HG03354 (cell line): ENCODE measurements at regions not wholly inside any gene's neighbourhood (a gene's known extent, or its start where the extent isn't known, plus 50 kb on each side); places are given as distances from the start of the nearest gene placed in this dataset.
"Not testable (repeated sequence)": the region's sequence is repeated elsewhere in the genome, so short reads cannot be mapped to it uniquely, and the experiment has no call there.

Experiments used
- ATAC-seq: cut with Tn5 transposase; IDR thresholded peaks from one replicate; pipeline ENCODE4 v1.9.1; 2021; ENCODE audit warnings: mild to moderate bottlenecking; ENCODE audit not compliant: unreplicated experiment, poor library complexity, severe bottlenecking

DNA sequence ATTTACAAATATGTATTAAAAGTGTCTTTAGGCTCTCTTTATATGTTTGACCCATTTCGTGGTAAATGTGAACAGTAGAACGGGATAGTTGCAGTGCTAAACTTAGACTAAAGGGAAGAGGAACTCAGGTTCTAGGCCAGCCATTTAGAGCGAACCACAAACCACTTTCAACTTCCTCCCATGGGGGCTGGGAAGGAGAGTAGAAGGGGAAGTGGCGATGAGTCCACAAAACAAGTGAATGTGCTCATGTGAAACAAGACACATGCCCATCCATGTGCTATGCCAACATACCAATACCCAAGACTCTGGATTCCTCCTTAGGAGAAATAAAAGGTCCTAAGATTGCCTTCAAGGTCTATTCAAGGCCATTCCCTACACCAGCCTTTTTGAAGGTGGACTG, 940.4 kb upstream of the FOXG1 start:
- ATAC-seq = not testable (repeated sequence)

DNA sequence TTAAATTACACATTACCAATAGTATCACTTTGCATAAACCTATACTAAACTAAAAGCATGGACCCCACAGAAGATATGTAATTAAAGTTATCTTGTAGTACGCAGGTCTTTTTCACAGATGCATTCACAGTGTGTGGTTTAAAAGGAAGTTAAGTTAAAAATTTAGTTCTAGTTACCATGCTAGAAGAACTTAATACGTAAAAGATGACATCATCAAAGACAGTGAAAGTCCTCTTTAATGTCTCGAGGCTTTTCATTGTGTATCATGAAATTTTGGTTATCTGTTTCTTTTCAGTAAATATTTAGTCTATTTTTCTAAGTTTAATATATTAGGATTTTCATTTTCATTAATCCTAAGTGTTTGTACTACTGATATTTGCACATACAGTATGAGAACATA, 934.6 kb upstream of the FOXG1 start:
- ATAC-seq = not testable (repeated sequence)

DNA sequence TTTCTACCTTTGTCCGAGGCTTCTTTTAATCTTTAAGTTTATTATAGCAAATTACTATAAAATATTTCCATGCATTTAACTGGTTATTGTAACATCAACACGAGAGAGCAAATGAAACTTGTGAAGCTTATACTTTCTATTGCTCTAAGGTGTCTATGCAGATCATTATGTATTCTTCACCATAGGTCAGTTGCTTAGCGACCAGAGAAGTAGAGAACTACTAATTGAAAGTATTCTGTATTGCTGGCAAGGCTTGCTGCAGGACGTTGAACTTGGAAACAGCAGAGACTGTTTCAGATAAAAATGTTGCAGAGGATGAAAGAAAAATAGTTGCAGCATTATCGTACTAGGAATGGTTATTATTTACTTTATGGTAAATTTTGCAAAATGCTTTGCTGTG, 933.6 kb upstream of the FOXG1 start:
- not testable (repeated sequence) for ATAC-seq

DNA sequence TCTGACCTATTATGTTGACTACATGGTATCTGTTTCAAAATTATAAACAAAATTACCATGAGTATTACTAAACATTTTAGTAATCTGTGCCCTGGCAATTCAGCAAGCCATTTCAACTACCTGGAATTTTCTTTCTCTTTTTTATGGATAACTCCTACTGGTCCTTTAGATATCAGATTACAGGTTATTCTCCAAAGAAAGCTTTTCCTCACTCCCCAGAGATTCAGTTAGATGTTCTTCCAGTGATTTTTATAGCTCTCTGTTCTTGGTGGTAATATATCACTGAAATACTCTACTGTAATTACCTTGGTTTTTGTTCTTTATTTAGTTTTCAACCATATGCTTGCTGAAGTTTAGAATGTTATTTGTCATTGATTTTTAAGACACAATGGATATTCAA, 930.2 kb upstream of the FOXG1 start:
- no peak for ATAC-seq

DNA sequence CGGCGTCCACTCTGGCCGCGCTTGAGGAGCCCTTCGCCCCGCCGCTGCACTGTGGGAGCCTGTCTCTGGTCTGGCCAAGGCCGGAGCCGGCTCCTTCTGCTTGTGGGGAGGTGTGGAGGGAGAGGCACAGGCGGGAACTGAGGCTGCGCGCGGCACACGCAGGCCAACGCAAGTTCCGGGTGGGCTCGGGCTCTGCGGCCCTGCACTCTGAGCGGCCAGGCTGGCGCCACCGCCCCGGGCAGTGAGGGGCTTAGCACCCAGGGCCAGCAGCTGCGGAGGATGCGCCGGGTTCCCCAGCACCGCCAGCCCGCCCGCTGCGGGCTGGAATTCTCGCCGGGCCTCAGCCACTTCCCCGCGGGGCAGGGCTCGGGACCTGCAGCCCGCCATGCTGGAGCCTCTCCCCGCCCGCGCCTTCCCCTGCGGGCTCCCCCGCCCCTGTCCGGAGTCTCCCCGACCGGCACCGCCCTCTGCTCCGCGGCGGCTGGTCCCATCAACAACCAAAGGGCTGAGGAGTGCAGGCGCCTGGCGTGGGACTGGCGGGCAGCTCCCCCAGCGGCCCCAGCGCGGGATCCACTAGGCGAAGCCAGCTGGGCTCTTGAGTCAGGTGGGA, 921.2 kb upstream of the FOXG1 start:
- no peak for ATAC-seq

DNA sequence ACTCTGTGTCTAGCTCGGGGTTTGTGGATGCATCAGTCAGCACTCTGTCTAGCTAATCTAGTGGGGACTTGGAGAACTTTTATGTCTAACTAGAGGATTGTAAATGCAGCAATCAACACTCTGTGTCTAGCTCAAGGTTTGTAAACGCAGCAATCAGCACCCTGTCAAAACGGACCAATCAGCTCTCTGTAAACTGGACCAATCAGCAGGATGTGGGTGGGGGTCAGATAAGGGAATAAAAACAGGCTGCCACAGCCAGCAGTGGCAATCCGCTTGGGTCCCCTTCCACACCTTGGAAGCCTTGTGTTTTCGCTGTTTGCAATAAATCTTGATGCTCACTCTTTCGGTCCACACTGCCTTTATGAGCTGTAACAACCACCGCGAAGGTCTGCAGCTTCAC, 920.7 kb upstream of the FOXG1 start:
- ATAC-seq = no peak

DNA sequence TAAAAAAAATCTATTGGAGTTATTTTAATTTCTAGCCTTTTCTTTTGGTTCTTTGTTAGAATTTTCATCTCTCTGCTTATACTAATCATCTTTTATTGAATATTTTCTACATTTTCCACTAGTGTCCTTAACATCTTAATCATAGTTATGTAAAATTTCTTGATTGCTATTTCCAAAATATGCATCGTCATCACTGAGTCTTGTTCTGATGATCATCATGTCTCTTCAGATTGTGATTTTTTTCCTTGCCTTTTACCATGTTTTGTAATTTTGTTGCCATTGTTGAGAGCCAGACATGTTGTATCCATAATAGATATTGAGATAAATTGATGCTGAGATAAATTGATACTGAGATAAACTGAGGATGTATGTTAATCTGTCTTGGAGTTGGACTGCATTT, 919.1 kb upstream of the FOXG1 start:
- ATAC-seq = not testable (repeated sequence)

DNA sequence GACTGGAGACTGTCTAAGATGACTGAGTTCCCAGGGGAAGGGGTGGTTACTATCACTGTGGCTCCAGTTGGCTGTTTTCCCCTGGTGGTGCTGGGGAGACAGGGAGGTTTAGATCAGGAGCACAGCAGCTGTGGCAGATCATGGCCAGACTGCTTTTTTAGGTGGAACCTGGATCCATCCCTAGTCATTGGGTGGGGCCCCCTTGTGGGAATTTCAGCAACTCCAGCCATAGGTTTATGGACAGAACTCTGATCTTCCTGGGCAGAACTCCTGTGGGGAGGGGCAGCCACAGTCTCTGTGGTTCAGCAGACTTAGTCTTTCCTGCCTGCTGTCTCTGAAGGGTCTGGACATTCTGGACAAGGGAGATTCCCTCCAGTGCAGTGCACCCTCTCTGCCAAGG, 917.4 kb upstream of the FOXG1 start:
- ATAC-seq = not testable (repeated sequence)

DNA sequence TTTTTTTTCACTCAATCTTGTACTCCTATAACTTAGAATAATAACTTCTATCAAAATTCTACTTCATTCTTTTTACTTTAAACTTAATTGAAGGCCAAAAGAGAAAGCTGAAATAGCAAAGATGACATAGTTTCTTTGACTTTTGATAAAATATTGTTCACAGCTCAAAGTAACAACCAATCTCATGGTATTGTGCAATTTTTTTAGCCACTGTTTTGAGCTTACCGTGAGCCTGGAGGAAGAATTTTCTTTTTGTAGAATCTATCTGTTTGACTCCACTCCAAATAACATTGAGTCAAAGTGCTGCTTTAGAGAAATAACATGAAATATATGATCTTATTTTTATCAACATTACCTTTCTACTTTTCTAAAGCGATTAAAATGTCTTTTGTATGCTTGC, 903.9 kb upstream of the FOXG1 start:
- no peak for ATAC-seq

DNA sequence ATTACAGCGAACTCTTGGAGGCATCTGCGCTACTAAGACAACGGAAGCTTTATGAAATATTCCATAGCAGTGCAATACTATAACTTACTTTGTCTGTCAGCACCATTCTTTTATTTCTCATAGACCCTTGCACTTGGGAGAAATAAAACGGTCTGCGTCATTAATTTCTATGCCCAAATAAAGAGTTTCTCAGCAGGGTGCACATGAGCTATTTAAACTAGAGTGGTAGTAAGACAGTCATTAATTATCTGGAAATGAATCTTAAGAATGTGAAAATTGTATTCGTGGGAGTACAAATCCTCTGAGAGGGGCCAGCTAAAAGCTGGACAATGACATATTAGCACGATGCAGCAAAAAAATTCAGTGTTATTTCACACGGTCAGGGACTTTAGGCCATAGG, 903.4 kb upstream of the FOXG1 start:
- no peak for ATAC-seq

DNA sequence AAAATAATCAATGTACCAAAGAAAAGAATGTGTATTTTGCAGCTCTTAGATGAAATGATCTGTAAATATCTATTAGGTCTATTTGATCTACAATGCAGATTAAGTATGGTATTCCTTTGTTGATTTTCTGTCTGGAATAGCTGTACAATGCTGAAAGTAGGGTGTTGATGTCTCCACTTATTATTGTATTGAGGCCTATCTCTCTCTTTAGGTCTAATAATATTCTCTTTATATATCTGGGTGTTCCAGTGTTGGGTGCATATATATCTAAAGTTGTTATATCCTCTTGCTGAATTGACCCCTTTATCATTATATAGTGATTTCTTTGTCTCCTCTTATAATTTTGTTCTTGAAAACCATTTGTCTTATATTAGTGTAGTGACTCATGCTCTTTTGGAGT, 885.5 kb upstream of the FOXG1 start:
- no peak for ATAC-seq

DNA sequence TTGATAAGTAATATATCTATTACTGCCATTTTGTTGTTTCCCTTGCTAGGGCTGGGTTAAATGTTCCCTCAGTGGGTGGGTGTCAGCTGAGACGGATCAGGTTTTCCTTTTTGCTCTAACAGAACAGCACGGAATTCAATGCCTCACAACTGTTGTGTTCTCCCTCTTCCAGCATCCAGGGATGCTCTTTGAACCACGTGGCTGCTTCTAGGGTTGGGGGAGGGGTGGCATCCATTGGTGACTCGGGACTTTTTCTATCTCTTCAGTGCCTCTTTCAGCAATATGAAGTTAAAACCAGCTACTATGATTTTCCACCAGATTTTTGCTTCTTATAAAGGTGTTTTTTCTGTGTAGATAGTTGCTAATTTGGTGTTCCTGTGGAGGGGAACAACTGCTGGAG, 884.9 kb upstream of the FOXG1 start:
- no peak for ATAC-seq

DNA sequence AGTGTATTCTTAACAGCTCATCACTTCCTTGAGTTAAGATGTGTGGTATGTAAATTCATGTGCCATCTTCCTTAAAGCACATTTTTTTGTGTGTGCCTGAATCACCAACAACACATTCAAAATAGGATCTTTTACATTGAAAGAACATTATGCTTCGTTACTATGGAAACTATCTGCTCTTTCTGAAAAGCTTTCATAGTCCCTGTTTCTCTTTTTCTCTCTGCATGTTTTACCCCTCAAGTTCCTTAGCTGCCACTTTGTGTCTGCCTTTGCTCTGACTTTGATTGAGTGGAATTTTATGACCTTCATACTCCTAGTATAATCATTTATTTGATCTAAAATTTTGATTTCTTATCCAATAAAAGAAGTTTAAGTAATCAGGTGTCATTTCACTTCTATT, 880.3 kb upstream of the FOXG1 start:
- ATAC-seq = no peak

DNA sequence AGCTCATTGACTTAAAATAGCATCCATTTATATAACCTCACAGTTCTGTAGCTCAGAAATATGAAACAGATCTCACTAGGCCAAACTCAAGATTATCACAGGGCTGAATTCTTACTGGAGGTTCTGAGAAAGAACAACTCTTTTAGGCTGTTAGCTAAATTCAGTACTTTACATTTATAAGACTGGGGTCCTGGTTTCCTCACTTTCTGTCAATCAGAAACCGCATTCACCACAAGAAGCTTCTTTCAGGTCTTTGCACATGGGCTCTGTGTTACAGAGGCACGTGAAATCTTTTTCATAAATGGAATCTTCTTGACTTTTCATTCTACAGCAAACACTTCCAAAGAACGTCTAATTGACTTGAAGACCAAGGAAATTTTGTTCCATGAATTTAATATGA, 876.3 kb upstream of the FOXG1 start:
- no peak for ATAC-seq

DNA sequence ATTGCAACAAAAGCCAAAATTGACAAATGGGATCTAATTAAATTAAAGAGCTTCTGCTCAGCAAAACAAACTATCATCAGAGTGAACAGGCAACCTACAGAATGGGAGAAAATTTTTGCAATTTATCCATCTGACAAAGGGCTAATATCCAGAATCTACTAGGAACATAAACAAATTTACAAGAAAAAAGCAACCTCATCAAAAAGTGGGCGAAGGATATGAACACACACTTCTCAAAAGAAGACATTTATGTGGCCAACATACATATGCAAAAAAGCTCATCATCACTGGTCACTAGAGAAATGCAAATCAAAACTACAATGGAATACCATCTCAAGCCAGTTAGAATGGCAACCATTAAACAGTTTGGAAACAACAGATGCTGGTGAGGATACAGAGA, 858.1 kb upstream of the FOXG1 start:
- ATAC-seq = not testable (repeated sequence)

DNA sequence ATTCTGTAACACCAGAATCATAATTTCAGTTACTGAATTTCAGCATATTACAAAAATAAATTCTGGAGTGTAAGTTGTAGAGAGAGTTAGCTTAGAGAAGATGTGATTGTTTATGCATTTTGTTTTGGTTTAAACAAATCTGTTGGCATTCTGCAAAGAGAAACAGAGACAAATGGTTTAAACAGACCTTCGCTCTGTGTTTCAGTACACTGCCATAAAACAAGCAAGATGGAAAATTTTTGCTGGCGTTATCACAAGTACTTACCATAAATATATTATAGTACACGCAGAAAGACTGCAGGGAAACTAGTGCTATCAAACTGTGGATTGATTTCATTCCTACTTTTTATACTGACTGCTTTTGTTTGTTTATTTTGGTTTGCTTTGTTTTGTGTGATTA, 850.3 kb upstream of the FOXG1 start:
- no peak for ATAC-seq

DNA sequence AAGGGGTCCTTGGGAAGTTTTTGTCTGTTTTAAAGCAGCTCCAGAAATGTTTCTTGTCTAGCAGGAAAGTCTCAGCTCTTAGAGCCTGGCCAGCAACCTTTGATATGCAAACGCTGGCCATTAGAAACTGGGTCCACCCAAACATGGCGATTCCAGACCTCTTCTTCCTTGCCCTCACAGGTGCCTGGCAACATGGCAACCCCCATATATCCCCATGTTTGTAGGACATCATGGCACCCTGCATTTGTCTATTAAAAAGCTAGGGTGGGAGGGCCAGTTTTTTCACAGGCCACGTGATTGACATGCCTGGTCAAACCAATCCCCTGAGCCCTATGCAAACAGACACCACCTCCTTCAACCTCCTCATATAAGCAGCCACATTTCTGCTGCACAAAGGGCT, 848.7 kb upstream of the FOXG1 start:
- no peak for ATAC-seq

DNA sequence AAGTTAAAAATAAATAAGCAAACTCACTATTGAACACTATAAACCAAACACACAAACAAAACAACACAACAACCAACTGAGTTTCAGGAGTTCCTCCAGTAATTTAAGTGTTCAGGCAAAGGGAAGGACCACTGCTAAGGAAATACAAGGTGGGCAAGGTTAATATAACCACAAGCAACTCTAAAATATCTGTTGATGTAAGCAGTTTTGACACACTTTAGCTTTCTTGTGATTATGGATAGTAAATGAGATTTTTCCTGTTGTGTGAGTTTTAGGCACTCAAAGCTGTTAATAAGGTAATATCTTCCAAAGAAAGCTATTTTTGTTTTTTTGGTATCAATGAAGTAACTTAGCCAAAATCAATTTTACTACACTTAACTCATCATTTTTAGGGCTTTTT, 839.1 kb upstream of the FOXG1 start:
- ATAC-seq = no peak

DNA sequence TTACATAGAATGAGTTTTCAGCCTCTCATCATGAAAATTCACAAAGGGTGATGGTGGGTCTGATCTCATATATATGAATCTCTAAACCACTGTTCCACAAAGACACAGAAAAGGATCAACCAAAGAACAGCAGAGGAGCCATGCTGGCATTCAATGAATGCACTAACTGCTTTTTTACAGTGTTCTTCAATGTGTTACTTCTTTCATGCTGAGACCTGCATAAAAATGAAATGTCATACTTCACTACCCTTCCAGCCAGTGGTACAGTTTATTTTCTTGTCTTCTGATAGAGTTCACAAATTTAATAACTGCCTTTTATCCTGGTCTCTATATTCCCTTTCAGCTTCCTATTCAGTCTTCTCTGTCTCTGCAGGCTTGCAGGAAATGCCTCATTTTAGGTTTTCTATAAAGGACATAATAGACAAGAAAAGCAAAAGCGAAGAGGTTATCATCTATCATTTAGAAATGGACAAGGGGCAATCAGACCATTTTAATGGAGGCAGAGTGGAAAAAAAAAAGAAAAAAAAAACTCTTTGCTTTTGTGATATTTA, 836.7 kb upstream of the FOXG1 start:
- no peak for ATAC-seq

DNA sequence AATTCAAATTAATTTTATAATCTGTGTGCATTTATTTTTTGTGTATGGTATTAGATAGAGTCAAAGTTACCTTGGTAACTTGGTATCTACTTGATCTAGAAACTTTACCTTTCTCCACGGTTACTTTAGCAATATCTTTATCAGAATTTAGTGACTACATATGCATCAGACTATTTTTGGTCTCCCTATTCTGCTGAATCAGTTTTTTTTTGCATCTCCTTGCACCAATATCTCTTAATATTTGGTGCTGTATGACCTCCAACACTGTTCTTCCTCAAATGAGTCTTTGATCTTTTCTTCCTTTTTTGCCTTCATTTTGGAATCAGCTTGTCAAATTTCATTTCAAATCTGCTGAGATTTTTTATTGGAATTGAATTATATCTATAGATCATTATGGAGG, 828.2 kb upstream of the FOXG1 start:
- ATAC-seq = no peak

DNA sequence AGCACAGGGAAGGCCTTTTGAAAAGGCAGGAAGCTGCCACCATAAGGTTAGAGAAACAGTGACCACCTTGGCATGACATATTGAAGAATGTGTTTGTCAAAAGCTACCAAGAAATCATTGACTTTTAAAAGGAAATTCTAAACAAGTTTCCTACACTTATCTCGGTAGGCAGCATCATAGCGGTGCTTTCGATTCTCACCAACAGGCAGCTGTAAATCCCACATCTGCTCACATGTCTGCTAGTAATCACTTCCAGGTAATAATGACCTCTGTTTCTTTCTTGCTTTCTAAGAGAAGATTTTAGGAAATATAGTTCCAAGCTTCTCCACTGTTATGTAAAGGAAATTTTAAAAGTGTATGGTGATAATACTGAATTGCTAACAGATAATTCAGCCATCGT, 821.1 kb upstream of the FOXG1 start:
- ATAC-seq = no peak

DNA sequence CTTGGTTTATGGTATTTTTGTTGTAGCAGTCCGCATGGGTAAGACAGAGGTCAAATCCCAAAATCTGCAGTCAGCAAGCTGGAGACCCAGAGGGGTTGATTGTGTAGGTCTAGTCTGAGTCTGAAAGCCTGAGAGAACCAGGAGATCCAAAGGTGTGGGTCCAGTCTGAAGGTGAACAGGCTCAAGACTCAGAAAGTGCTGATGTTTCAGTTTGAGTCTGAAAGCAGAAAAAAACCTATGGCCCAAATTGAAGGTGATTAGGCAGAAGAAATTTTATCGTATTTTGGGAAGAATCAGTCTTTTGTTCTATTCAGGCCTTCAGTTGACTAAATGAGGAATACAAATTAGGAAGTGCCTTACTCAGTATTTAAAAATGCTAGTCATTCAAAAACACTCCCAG, 807.8 kb upstream of the FOXG1 start:
- no peak for ATAC-seq
